ENCODE measurements at regions not wholly inside any gene's neighbourhood (a gene's known extent, or its start where the extent isn't known, plus 50 kb on each side); places are given as distances from the start of the nearest gene placed in this dataset.

- CTCF ChIA-PET = interaction anchor here (0.6 to 1.5 kb wide), 3 partner anchors 13 to 716 kb away, joined by 3 to 4 read pairs (median 3); no protein-coding TSS in a partner anchor
- POLR2A ChIA-PET = no interaction called here
- Histone ChIP-seq H3K27me3 (ENCODE audit: control insufficient read depth, insufficient read depth, low read length) (no peaks in the 10 kb centered on the region), H3K36me3 (ENCODE audit: control insufficient read depth, insufficient read depth, low read length) (no peaks in the 10 kb centered on the region), H3K4me3 (ENCODE audit: low read depth, low read length) (no peak overlapping the region)
- DNase-seq (ENCODE audit: low read depth) = no peak
- TF ChIP-seq CTCF (IDR thresholded peaks at IDR 0.05; ENCODE audit: insufficient read depth, low read depth, low read length) = no peak
These were observed 83.5 kb downstream of the FAS start for GRCh38 chr10:89074120-89074519.

- DNase-seq (ENCODE audit: low read depth) = no peak
- CTCF ChIA-PET = interaction anchor here (1.5 kb wide), 1 partner anchor 13 kb away, joined by 3 read pairs; no protein-coding TSS in a partner anchor
- TF ChIP-seq CTCF (IDR thresholded peaks at IDR 0.05; ENCODE audit: insufficient read depth, low read depth, low read length) = no peak
- H3K36me3 ChIP-seq (ENCODE audit: control insufficient read depth, insufficient read depth, low read length) = no peaks in the 10 kb centered on the region
- no peak overlapping the region for H3K4me3 ChIP-seq (ENCODE audit: low read depth, low read length)
- H3K27me3 ChIP-seq (ENCODE audit: control insufficient read depth, insufficient read depth, low read length) = no peaks in the 10 kb centered on the region
- POLR2A ChIA-PET = no interaction called here
These were observed 83.1 kb downstream of the FAS start for GRCh38 chr10:89073719-89074118.

GRCh38 chr10:89069589-89069988 is 79.0 kb downstream of the FAS start:
- POLR2A ChIA-PET = no interaction called here
- no peak for DNase-seq (ENCODE audit: low read depth)
- TF ChIP-seq CTCF (IDR thresholded peaks at IDR 0.05; ENCODE audit: insufficient read depth, low read depth, low read length) = no peak
- Histone ChIP-seq H3K4me3 (ENCODE audit: low read depth, low read length) (no peak overlapping the region), H3K36me3 (ENCODE audit: control insufficient read depth, insufficient read depth, low read length) (no peaks in the 10 kb centered on the region), H3K27me3 (ENCODE audit: control insufficient read depth, insufficient read depth, low read length) (peaks cover 3% of the 10 kb centered on the region; the same call in 1 of the 2 replicates)
- CTCF ChIA-PET = interaction anchor here (1.6 to 2.1 kb wide), 2 partner anchors 13 to 39 kb away, joined by 3 to 4 read pairs; no protein-coding TSS in a partner anchor

Data from BJ (cell line).